ENCODE measurements at regions not wholly inside any gene's neighbourhood (a gene's known extent, or its start where the extent isn't known, plus 50 kb on each side); places are given as distances from the start of the nearest gene placed in this dataset.

- no peak overlapping the region for H3K27ac ChIP-seq (ENCODE audit: low read length)
- H4K20me1 ChIP-seq (ENCODE audit: insufficient read depth, low read length), result no peaks in the 10 kb centered on the region
- H3K4me2 ChIP-seq (ENCODE audit: insufficient read depth, low read length), result no peak overlapping the region
- TF ChIP-seq CTCF (IDR thresholded peaks at IDR 0.05; ENCODE audit: borderline replicate concordance, extremely low read depth, low read length, poor library complexity, severe bottlenecking), result no peak
- ATAC-seq (ENCODE audit: insufficient read depth, low read depth) (no peak), DNase-seq (no peak)
- no peaks in the 10 kb centered on the region for H3K79me2 ChIP-seq (ENCODE audit: insufficient read depth, low read length)
- no peaks in the 10 kb centered on the region for H3K4me1 ChIP-seq (ENCODE audit: insufficient read depth, low read length)
- H3K4me3 ChIP-seq (ENCODE audit: low read depth in 1 of 2, low read length in 2 of 2), result no peak overlapping the region
- no peaks in the 10 kb centered on the region for H3K9me3 ChIP-seq (ENCODE audit: insufficient read depth, low read length, severe bottlenecking)
- no peaks in the 10 kb centered on the region for H3K27me3 ChIP-seq (ENCODE audit: insufficient read depth, low read length, poor library complexity)
- H3K9ac ChIP-seq (ENCODE audit: low read depth, low read length), result no peak overlapping the region
- no peak overlapping the region for H2AFZ ChIP-seq (ENCODE audit: low read depth, low read length)
- H3K36me3 ChIP-seq (ENCODE audit: insufficient read depth, low read length), result no peaks in the 10 kb centered on the region
These were observed 241.9 kb upstream of the FLRT2 start for GRCh38 chr14:85288041-85288440.

GRCh38 chr14:85291731-85292130, 238.2 kb upstream of the FLRT2 start:
- TF ChIP-seq CTCF (IDR thresholded peaks at IDR 0.05; ENCODE audit: borderline replicate concordance, extremely low read depth, low read length, poor library complexity, severe bottlenecking), result no peak
- no peak for TF ChIP-seq EZH2 (IDR thresholded peaks at IDR 0.05; ENCODE audit: borderline replicate concordance, low read depth, low read length, severe bottlenecking)
- ATAC-seq (ENCODE audit: insufficient read depth, low read depth) (no peak), DNase-seq (no peak)
- H3K4me3 ChIP-seq (ENCODE audit: low read depth in 1 of 2, low read length in 2 of 2), result no peak overlapping the region
- H3K36me3 ChIP-seq (ENCODE audit: insufficient read depth, low read length), result no peaks in the 10 kb centered on the region
- H3K27me3 ChIP-seq (ENCODE audit: insufficient read depth, low read length, poor library complexity), result no peaks in the 10 kb centered on the region
- no peaks in the 10 kb centered on the region for H3K4me1 ChIP-seq (ENCODE audit: insufficient read depth, low read length)
- H3K9me3 ChIP-seq (ENCODE audit: insufficient read depth, low read length, severe bottlenecking), result no peaks in the 10 kb centered on the region
- H4K20me1 ChIP-seq (ENCODE audit: insufficient read depth, low read length), result no peaks in the 10 kb centered on the region
- H3K4me2 ChIP-seq (ENCODE audit: insufficient read depth, low read length), result no peak overlapping the region
- no peak overlapping the region for H3K9ac ChIP-seq (ENCODE audit: low read depth, low read length)
- H2AFZ ChIP-seq (ENCODE audit: low read depth, low read length), result no peak overlapping the region
- H3K27ac ChIP-seq (ENCODE audit: low read length), result no peak overlapping the region
- H3K79me2 ChIP-seq (ENCODE audit: insufficient read depth, low read length), result no peaks in the 10 kb centered on the region

- ATAC-seq (ENCODE audit: insufficient read depth, low read depth) (no peak), DNase-seq (no peak)
- Histone ChIP-seq H4K20me1 (ENCODE audit: insufficient read depth, low read length) (no peaks in the 10 kb centered on the region), H3K4me2 (ENCODE audit: insufficient read depth, low read length) (no peak overlapping the region), H3K79me2 (ENCODE audit: insufficient read depth, low read length) (no peaks in the 10 kb centered on the region), H3K9me3 (ENCODE audit: insufficient read depth, low read length, severe bottlenecking) (no peaks in the 10 kb centered on the region), H3K9ac (ENCODE audit: low read depth, low read length) (no peak overlapping the region), H3K4me1 (ENCODE audit: insufficient read depth, low read length) (no peaks in the 10 kb centered on the region), H3K36me3 (ENCODE audit: insufficient read depth, low read length) (no peaks in the 10 kb centered on the region), H3K27me3 (ENCODE audit: insufficient read depth, low read length, poor library complexity) (no peaks in the 10 kb centered on the region), H2AFZ (ENCODE audit: low read depth, low read length) (no peak overlapping the region), H3K4me3 (ENCODE audit: low read depth in 1 of 2, low read length in 2 of 2) (no peak overlapping the region), H3K27ac (ENCODE audit: low read length) (no peak overlapping the region)
- TF ChIP-seq CTCF (IDR thresholded peaks at IDR 0.05; ENCODE audit: borderline replicate concordance, extremely low read depth, low read length, poor library complexity, severe bottlenecking) (no peak), EZH2 (IDR thresholded peaks at IDR 0.05; ENCODE audit: borderline replicate concordance, low read depth, low read length, severe bottlenecking) (no peak)
These were observed 236.2 kb upstream of the FLRT2 start for GRCh38 chr14:85293612-85294234.

GRCh38 chr14:85295318-85295717, 234.6 kb upstream of the FLRT2 start:
- H3K4me3 ChIP-seq (ENCODE audit: low read depth in 1 of 2, low read length in 2 of 2), result no peak overlapping the region
- H3K79me2 ChIP-seq (ENCODE audit: insufficient read depth, low read length), result no peaks in the 10 kb centered on the region
- no peak overlapping the region for H3K27ac ChIP-seq (ENCODE audit: low read length)
- no peaks in the 10 kb centered on the region for H3K4me1 ChIP-seq (ENCODE audit: insufficient read depth, low read length)
- no peak overlapping the region for H2AFZ ChIP-seq (ENCODE audit: low read depth, low read length)
- H3K9me3 ChIP-seq (ENCODE audit: insufficient read depth, low read length, severe bottlenecking), result no peaks in the 10 kb centered on the region
- no peak overlapping the region for H3K4me2 ChIP-seq (ENCODE audit: insufficient read depth, low read length)
- TF ChIP-seq EZH2 (IDR thresholded peaks at IDR 0.05; ENCODE audit: borderline replicate concordance, low read depth, low read length, severe bottlenecking) (no peak), CTCF (IDR thresholded peaks at IDR 0.05; ENCODE audit: borderline replicate concordance, extremely low read depth, low read length, poor library complexity, severe bottlenecking) (no peak)
- H3K27me3 ChIP-seq (ENCODE audit: insufficient read depth, low read length, poor library complexity), result no peaks in the 10 kb centered on the region
- DNase-seq, result no peak
- no peak for ATAC-seq (ENCODE audit: insufficient read depth, low read depth)
- no peak overlapping the region for H3K9ac ChIP-seq (ENCODE audit: low read depth, low read length)
- H4K20me1 ChIP-seq (ENCODE audit: insufficient read depth, low read length), result no peaks in the 10 kb centered on the region
- no peaks in the 10 kb centered on the region for H3K36me3 ChIP-seq (ENCODE audit: insufficient read depth, low read length)

All from DND-41 (cell line).